MG63 (cell line): ENCODE measurements at regions not wholly inside any gene's neighbourhood (a gene's known extent, or its start where the extent isn't known, plus 50 kb on each side); places are given as distances from the start of the nearest gene placed in this dataset.

Source experiments
- DNase-seq: peaks from one replicate; pipeline ENCODE4 v3.0.0-alpha.2; 2020
- H3K27me3 ChIP-seq: fragments of 250-450 bp; sonication (Bioruptor Pico); 2 replicates; pipeline ENCODE4 v1.5.1; 2020; ENCODE audit warnings: mild to moderate bottlenecking, moderate library complexity
- H3K36me3 ChIP-seq: fragments of 250-450 bp; sonication (Bioruptor Pico); 2 replicates; pipeline ENCODE4 v1.5.1; 2020; ENCODE audit warnings: mild to moderate bottlenecking, moderate library complexity
- H3K4me3 ChIP-seq: fragments of 250-450 bp; sonication (Bioruptor Pico); 2 replicates; pipeline ENCODE4 v1.5.1; 2020; ENCODE audit warnings: mild to moderate bottlenecking, moderate library complexity
- H3K9me3 ChIP-seq: fragments of 250-450 bp; sonication (Bioruptor Pico); 2 replicates; pipeline ENCODE4 v1.5.1; 2020; ENCODE audit warnings: mild to moderate bottlenecking, moderate library complexity

GRCh38 chr16:85344502-85345128 lies 232.3 kb upstream of the CIBAR2 start:
- DNase-seq: no peak
- Histone ChIP-seq H3K4me3 (no peak overlapping the region), H3K9me3 (no peaks in the 10 kb centered on the region), H3K36me3 (no peaks in the 10 kb centered on the region), H3K27me3 (no peaks in the 10 kb centered on the region)

GRCh38 chr16:85345129-85345639 lies 232.9 kb upstream of the CIBAR2 start:
- no peaks in the 10 kb centered on the region for H3K9me3 ChIP-seq

GRCh38 chr16:85346404-85347212 lies 234.3 kb upstream of the CIBAR2 start:
- no peaks in the 10 kb centered on the region for H3K9me3 ChIP-seq
- H3K36me3 ChIP-seq: no peaks in the 10 kb centered on the region
- no peak for DNase-seq
- no peaks in the 10 kb centered on the region for H3K27me3 ChIP-seq
- H3K4me3 ChIP-seq: no peak overlapping the region

More at GRCh38 chr16:85345129-85345639, 232.9 kb upstream of the CIBAR2 start:
- Histone ChIP-seq H3K27me3 (no peaks in the 10 kb centered on the region), H3K36me3 (no peaks in the 10 kb centered on the region), H3K4me3 (no peak overlapping the region)
- DNase-seq: no peak

GRCh38 chr16:85347213-85347591 lies 234.9 kb upstream of the CIBAR2 start:
- no peak for DNase-seq

GRCh38 chr16:85348065-85348840 lies 236.0 kb upstream of the CIBAR2 start:
- Histone ChIP-seq H3K36me3 (no peaks in the 10 kb centered on the region), H3K27me3 (no peaks in the 10 kb centered on the region), H3K4me3 (no peak overlapping the region), H3K9me3 (no peaks in the 10 kb centered on the region)
- no peak for DNase-seq

More at GRCh38 chr16:85347213-85347591, 234.9 kb upstream of the CIBAR2 start:
- Histone ChIP-seq H3K27me3 (no peaks in the 10 kb centered on the region), H3K36me3 (no peaks in the 10 kb centered on the region), H3K4me3 (no peak overlapping the region), H3K9me3 (no peaks in the 10 kb centered on the region)

- H3K36me3 ChIP-seq: no peaks in the 10 kb centered on the region
- H3K9me3 ChIP-seq: no peaks in the 10 kb centered on the region
- H3K27me3 ChIP-seq: no peaks in the 10 kb centered on the region
- H3K4me3 ChIP-seq: no peak overlapping the region
- DNase-seq: no peak
Measured at GRCh38 chr16:85348911-85349334, 236.7 kb upstream of the CIBAR2 start.

- no peaks in the 10 kb centered on the region for H3K36me3 ChIP-seq
- H3K9me3 ChIP-seq: no peaks in the 10 kb centered on the region
- DNase-seq: no peak
- H3K4me3 ChIP-seq: no peak overlapping the region
- H3K27me3 ChIP-seq: no peaks in the 10 kb centered on the region
Measured at GRCh38 chr16:85349365-85350145, 237.3 kb upstream of the CIBAR2 start.

GRCh38 chr16:85350146-85350728 lies 238.0 kb upstream of the CIBAR2 start:
- Histone ChIP-seq H3K36me3 (no peaks in the 10 kb centered on the region), H3K4me3 (no peak overlapping the region), H3K27me3 (no peaks in the 10 kb centered on the region), H3K9me3 (no peaks in the 10 kb centered on the region)
- DNase-seq: no peak

GRCh38 chr16:85350973-85351372 lies 238.7 kb upstream of the CIBAR2 start:
- H3K27me3 ChIP-seq: no peaks in the 10 kb centered on the region
- no peaks in the 10 kb centered on the region for H3K9me3 ChIP-seq
- no peaks in the 10 kb centered on the region for H3K36me3 ChIP-seq
- no peak overlapping the region for H3K4me3 ChIP-seq
- DNase-seq: peak; percentile 97

- no peaks in the 10 kb centered on the region for H3K9me3 ChIP-seq
- DNase-seq: no peak
Measured at GRCh38 chr16:85353013-85353412, 240.7 kb upstream of the CIBAR2 start.

GRCh38 chr16:85353839-85354685 lies 241.8 kb upstream of the CIBAR2 start:
- Histone ChIP-seq H3K36me3 (no peaks in the 10 kb centered on the region), H3K4me3 (no peak overlapping the region), H3K27me3 (no peaks in the 10 kb centered on the region), H3K9me3 (no peaks in the 10 kb centered on the region)
- no peak for DNase-seq

More at GRCh38 chr16:85353013-85353412, 240.7 kb upstream of the CIBAR2 start:
- Histone ChIP-seq H3K36me3 (no peaks in the 10 kb centered on the region), H3K4me3 (no peak overlapping the region), H3K27me3 (no peaks in the 10 kb centered on the region)

GRCh38 chr16:85354686-85355514 lies 242.6 kb upstream of the CIBAR2 start:
- no peaks in the 10 kb centered on the region for H3K27me3 ChIP-seq
- DNase-seq: peak; percentile 52

GRCh38 chr16:85355515-85355837 lies 243.2 kb upstream of the CIBAR2 start:
- Histone ChIP-seq H3K36me3 (no peaks in the 10 kb centered on the region), H3K4me3 (no peak overlapping the region), H3K27me3 (no peaks in the 10 kb centered on the region), H3K9me3 (no peaks in the 10 kb centered on the region)
- no peak for DNase-seq

More at GRCh38 chr16:85354686-85355514, 242.6 kb upstream of the CIBAR2 start:
- no peak overlapping the region for H3K4me3 ChIP-seq
- H3K36me3 ChIP-seq: no peaks in the 10 kb centered on the region
- no peaks in the 10 kb centered on the region for H3K9me3 ChIP-seq

- Histone ChIP-seq H3K27me3 (no peaks in the 10 kb centered on the region), H3K36me3 (no peaks in the 10 kb centered on the region), H3K9me3 (no peaks in the 10 kb centered on the region), H3K4me3 (no peak overlapping the region)
- no peak for DNase-seq
Measured at GRCh38 chr16:85356157-85356556, 243.9 kb upstream of the CIBAR2 start.

GRCh38 chr16:85357323-85357722 lies 245.1 kb upstream of the CIBAR2 start:
- no peaks in the 10 kb centered on the region for H3K27me3 ChIP-seq
- H3K36me3 ChIP-seq: no peaks in the 10 kb centered on the region
- no peaks in the 10 kb centered on the region for H3K9me3 ChIP-seq
- H3K4me3 ChIP-seq: no peak overlapping the region
- DNase-seq: no peak
